Loucy (cell line): ENCODE measurements at regions not wholly inside any gene's neighbourhood (a gene's known extent, or its start where the extent isn't known, plus 50 kb on each side); places are given as distances from the start of the nearest gene placed in this dataset.

Experiments used
- EZH2phosphoT487 ChIP-seq: fragments of 200-600 bp; IDR thresholded peaks from 2 replicates; pipeline ENCODE4 v1.6.1; 2018; ENCODE audit warnings: antibody characterized with exemption, mild to moderate bottlenecking, moderate library complexity, borderline replicate concordance
- TF ChIP-seq, protein P1 (sequence below): fragments of 200-600 bp; sonication (generic); conservative IDR thresholded peaks from 2 replicates; pipeline ENCODE4 v1.5.1; 2014; ENCODE audit warnings: mild to moderate bottlenecking, antibody characterized with exemption, low read length

- TF ChIP-seq, protein P1, sequence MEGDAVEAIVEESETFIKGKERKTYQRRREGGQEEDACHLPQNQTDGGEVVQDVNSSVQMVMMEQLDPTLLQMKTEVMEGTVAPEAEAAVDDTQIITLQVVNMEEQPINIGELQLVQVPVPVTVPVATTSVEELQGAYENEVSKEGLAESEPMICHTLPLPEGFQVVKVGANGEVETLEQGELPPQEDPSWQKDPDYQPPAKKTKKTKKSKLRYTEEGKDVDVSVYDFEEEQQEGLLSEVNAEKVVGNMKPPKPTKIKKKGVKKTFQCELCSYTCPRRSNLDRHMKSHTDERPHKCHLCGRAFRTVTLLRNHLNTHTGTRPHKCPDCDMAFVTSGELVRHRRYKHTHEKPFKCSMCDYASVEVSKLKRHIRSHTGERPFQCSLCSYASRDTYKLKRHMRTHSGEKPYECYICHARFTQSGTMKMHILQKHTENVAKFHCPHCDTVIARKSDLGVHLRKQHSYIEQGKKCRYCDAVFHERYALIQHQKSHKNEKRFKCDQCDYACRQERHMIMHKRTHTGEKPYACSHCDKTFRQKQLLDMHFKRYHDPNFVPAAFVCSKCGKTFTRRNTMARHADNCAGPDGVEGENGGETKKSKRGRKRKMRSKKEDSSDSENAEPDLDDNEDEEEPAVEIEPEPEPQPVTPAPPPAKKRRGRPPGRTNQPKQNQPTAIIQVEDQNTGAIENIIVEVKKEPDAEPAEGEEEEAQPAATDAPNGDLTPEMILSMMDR: no peak
- no peak for TF ChIP-seq EZH2phosphoT487
Observed at GRCh38 chr1:214198571-214198970, 82.4 kb upstream of the SMYD2 start.
